ENCODE measurements at regions not wholly inside any gene's neighbourhood (a gene's known extent, or its start where the extent isn't known, plus 50 kb on each side); places are given as distances from the start of the nearest gene placed in this dataset.

DNA sequence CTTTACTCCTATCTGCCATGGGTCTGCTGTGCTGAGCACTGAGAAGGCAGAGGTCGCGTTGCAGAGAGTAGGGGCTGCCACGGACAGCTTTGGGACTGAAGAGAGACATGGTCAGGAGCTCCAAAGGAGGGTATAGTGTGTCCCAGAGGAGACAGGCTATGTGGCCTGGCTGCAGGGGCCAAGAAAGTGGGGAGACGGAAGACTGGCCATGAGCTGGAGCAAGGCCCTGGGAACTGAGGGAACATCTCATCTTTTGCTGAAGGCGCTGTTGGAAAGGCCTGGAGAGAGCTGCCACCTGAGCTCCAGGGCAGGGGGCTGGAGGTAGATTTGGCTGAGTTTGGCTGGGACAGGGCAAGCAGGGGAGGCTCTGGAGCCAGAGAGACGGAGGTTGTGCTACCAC, 55.8 kb upstream of the AJAP1 start:
- DNase-seq = no peak

DNA sequence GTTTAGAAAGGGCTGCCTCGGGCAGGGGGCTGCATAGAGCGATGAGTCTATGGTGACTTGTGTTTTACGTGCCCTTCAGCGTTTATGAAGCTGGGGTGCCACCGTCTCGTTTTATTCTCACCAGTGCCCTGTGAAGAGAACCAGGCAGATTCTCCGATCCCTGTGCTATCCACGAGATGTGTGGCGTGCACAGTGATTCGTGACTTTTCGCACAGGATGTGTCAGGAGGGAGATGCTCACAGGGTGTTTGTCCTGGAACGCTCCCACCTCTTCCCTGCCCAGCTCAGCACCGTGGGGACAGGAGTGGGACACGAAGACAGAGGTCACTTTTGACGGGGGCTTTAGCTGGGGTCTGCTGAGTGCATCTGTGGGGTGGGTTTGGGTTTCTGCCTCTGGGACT, 54.9 kb upstream of the AJAP1 start:
- no peak for DNase-seq

DNA sequence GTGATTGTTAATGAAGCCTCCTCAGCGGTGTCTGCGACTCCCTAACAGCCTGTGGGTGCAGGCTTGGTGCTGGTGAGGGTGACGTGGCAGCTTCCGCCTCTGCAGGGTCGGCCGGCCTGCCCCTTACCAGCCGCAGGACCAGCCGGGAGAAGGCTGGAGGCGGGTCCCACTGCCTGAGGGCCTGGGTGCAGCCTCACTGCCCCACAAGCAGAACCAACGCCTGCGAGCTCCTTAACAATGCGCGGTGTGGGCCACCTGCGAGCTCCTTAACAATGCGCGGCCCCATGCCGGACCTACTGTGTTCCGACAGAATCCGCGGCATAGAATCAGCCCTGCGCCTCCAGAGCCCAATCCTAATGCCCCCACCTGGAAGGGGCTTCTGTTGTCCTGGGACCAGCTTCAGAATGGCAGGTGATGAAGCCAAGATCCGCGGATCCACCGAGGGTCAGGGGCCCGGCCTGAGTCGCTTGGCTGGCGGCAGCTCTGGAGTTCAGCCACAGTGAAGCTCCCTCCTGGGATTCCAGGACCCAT, 54.4 kb upstream of the AJAP1 start:
- DNase-seq = no peak

DNA sequence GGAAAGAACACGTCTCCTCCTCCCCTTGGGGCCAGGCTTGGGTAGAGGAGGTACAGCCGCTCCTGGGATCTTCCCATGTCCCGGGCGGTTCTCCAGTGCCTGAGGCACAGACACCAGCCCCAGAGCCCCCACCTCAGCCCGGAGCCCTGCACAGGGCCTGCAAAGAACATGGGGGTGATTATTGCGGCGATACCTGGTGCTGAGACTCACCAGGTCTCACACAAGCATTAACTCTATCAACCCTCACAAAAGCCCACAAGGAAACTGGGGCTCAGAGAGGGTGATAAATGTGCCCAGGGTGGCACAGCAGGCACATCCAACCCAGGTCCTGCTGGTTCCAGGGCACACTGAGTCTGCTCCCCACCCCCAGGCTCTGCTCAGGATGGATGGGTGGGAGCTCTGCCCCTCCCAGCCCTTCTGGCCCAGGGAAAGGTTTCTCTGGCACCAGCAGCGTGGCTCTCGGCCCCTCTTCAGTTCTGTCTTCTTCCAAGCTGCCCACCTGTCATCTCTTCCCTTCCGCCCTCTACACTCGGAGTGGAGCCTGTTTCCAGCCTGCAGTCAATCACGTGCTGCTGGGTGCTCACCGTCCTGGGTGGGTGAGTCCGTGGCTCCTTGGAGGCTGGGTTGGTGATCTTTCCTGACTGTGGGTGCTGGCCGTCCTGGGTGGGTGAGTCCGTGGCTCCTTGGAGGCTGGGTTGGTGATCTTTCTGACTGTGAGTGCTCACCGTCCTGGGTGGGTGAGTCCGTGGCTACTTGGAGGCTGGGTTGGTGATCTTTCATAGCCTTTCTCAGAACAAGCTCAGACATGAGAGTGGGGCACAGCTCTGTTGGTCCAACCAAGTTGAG, 53.6 kb upstream of the AJAP1 start:
- DNase-seq = no peak

DNA sequence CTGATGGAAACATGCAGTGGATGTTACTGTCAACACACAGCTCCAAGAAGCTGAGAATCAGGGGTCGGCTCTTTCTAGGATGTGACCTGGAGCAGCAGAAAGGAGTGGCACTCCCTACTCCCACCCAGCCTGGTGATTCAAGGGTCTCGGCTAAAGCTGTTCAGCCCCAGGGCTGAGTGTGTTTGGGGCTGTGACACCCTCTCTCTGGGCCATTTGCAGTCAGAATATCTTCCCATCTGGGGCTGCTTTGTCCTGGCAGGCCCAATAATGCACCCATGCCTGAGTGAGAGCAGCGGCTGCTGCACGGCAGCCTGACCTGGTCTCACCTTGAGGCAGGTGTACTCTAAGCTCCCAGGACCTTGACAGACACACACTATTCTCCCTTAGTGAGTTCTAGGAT, 52.5 kb upstream of the AJAP1 start:
- DNase-seq = no peak

DNA sequence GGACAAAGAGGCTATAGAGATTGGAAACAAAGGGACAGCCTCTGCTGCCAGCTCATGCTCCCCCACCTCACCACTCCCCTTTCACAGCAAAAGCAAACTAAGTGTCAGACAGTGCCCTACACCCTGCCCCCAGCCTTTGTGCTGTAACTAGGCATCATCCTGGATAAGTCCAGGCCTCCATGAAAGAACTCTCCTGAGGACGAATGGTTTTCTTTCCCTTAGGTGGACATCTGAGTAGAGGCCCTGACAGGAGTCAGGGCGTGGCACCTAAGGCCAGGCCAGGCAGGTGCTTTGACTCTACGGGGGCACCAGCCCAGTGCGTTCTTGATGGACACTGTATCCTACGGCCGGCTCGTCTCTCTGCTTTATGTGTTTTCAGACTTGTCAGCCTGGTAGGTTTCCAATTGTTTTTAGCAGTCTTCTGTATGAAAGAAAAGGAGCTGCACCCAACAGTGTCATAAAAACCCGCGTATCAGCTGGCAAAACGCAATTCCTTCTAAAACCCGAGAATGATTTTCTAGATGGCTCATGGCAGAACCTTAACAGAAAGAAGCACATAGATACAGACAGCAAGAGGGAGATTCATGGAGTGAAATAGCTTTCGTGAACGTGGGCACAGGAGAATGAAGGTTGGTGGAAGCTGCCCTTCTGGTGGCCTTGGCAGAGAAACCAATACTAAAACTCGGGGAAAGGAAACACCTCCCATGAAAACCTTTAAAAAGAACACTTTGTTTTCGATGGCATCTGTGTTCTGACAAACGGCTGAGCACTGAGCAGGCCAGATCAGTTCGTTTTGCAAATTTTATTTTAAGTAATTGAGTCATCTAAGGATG, 51.7 kb upstream of the AJAP1 start:
- no peak for DNase-seq

DNA sequence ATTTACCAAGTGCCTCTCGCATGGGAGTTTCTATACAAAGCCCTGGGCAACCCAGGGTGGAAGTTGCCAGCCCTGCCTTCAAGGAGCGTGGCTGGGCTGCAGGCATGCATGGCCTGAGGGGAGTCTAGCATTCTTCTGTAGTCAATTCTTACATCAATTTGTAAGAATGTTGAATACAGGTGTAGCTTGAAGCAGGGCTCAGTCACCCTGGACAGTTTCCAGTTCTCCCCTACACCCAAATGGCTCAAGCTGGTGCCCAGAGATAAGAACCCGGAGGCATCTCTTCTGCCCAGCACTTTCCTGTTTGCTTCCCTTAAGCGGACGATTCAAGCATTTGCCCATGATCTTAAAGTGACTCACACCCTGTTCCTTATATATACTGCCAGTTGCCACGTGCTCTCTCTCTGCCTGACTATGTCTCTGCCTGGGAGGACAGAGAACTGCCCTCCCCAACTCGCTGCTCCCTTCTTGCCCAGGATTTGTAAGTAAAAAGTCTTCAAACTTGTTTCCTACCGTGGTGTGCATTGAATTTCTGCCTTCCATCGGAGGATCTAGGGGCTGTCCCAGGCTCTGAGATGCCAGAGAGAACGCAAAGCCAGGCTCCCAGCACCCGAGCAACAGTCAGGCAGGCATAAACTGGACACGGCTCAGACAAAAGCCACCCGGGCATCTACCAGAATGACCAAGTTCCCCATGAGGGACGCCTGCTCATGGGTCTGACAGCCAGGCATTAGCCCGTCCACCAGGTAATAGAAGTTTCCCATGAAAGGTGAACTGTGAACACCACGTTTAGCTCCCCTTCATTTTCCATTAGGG, 50.9 kb upstream of the AJAP1 start:
- no peak for DNase-seq
